KOPT-K1 (cell line): ENCODE measurements at regions not wholly inside any gene's neighbourhood (a gene's known extent, or its start where the extent isn't known, plus 50 kb on each side); places are given as distances from the start of the nearest gene placed in this dataset.

Experiments used
- H3K27ac ChIP-seq: fragments of 200-600 bp; sonication (generic); 2 replicates; pipeline ENCODE4 v1.5.1; 2016; ENCODE audit warnings: antibody characterized with exemption, mild to moderate bottlenecking, low read depth, low read length; ENCODE audit not compliant: poor library complexity, severe bottlenecking
- H3K36me3 ChIP-seq: fragments of 200-600 bp; sonication (generic); 2 replicates; pipeline ENCODE4 v1.5.1; 2017; ENCODE audit warnings: antibody characterized with exemption, mild to moderate bottlenecking, low read length, moderate library complexity; ENCODE audit not compliant: insufficient read depth
- H3K9me3 ChIP-seq: fragments of 200-600 bp; sonication (generic); 2 replicates; pipeline ENCODE4 v1.5.1; 2017; ENCODE audit warnings: antibody characterized with exemption, low read length, mild to moderate bottlenecking; ENCODE audit not compliant: insufficient read depth, poor library complexity, severe bottlenecking

DNA sequence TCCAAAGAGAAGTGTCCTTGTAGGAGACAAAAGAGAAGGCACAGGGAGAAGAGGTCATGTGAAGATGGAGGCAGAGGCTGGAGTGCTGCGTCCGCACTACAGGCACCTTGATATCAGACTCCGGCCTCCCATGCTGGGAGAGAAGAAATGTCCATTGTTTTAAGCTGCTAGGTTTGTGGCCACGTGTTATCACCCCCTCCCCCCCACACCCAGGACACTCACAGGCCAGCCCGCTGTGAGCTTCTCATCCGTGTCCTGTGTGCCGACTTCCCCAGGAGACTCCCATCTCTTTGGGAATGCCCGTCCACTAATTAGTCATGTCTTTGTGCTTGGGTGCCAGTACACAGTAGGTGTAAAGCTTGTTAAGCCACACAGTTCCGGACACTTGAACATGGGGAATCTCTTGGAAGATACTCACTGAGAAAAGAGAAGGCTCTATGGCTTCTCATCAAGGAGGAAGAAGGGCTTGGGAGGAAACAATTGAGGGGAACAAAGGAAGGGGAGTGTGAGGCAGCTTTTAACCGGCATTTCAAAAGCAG, 1234.7 kb downstream of the TBC1D22A start:
- no peak overlapping the region for H3K27ac ChIP-seq

GRCh38 chr22:47996446-47996857, 1234.0 kb downstream of the TBC1D22A start:
- Histone ChIP-seq H3K36me3 (no peaks in the 10 kb centered on the region), H3K9me3 (peaks cover 5% of the 10 kb centered on the region), H3K27ac (no peak overlapping the region)

More for the DNA sequence above, 1234.7 kb downstream of the TBC1D22A start:
- Histone ChIP-seq H3K9me3 (peaks cover 5% of the 10 kb centered on the region), H3K36me3 (no peaks in the 10 kb centered on the region)

DNA sequence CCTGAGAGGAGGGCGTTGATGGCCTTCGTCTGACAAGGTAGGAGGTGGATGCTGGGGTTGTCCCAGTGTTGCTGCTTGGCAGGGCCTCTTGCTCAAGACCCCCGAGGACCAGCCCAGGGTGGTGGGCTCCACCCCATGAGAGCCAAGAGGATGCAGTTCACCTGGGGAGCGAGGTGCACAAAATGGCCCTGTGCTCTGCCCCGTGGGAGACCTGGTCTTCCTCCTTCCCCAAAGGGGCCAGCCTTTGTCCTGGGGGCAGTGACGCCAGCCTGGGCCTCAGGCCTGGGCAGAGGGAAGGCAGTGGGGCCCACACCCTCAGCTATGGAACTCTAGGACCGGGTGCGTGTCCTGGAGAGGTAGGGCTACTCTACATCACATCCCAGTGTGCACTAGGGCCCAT, 1233.3 kb downstream of the TBC1D22A start:
- Histone ChIP-seq H3K27ac (no peak overlapping the region), H3K9me3 (peaks cover 5% of the 10 kb centered on the region), H3K36me3 (no peaks in the 10 kb centered on the region)

- Histone ChIP-seq H3K36me3 (no peaks in the 10 kb centered on the region), H3K9me3 (peaks cover 5% of the 10 kb centered on the region), H3K27ac (no peak overlapping the region)
Observed at GRCh38 chr22:47995264-47995627, 1232.8 kb downstream of the TBC1D22A start.

- Histone ChIP-seq H3K36me3 (no peaks in the 10 kb centered on the region), H3K9me3 (peaks cover 10% of the 10 kb centered on the region), H3K27ac (no peak overlapping the region)
Observed at GRCh38 chr22:47994601-47995263, 1232.3 kb downstream of the TBC1D22A start.

GRCh38 chr22:47994045-47994444, 1231.6 kb downstream of the TBC1D22A start:
- Histone ChIP-seq H3K9me3 (peaks cover 16% of the 10 kb centered on the region), H3K27ac (no peak overlapping the region)

GRCh38 chr22:47990481-47990880, 1228.0 kb downstream of the TBC1D22A start:
- Histone ChIP-seq H3K27ac (no peak overlapping the region), H3K36me3 (no peaks in the 10 kb centered on the region), H3K9me3 (peaks cover 31% of the 10 kb centered on the region)

More at GRCh38 chr22:47994045-47994444, 1231.6 kb downstream of the TBC1D22A start:
- H3K36me3 ChIP-seq, result no peaks in the 10 kb centered on the region

DNA sequence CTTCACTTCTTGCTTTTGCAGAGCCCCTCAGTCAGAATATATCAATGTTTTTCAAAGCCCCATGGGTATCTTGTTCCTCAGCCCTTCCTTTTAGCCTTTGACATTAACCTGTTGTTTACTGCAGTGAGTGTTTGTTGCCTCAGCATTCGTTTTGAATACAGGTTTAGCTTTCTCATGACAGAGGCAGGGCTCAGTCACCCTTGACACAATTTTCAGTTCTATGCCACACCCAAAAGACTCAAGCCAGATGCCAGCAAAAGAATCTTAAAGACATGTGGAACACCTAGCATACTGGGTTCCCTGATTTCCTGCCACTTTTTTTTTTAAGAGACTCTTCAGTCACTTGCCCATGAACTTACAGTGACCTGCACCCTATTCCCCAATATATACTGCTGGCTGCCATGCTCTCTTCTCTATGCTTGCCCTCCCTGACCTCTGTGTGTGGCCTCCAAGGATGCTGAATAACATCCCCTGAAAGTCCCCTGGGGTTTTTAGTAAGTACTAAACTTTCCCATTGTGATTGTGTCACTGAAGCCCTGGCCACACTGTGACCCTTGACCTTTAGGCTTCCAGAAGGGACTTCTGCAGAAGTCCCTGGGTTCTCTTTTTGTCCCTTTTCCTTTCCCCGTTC, 1225.5 kb downstream of the TBC1D22A start:
- H3K27ac ChIP-seq, result no peak overlapping the region
- H3K9me3 ChIP-seq, result peaks cover 26% of the 10 kb centered on the region
- no peaks in the 10 kb centered on the region for H3K36me3 ChIP-seq

GRCh38 chr22:47976219-47976618, 1213.8 kb downstream of the TBC1D22A start:
- Histone ChIP-seq H3K27ac (no peak overlapping the region), H3K9me3 (peaks cover 15% of the 10 kb centered on the region), H3K36me3 (no peaks in the 10 kb centered on the region)

GRCh38 chr22:47967831-47968230, 1205.4 kb downstream of the TBC1D22A start:
- H3K27ac ChIP-seq, result no peak overlapping the region
- no peaks in the 10 kb centered on the region for H3K9me3 ChIP-seq
- no peaks in the 10 kb centered on the region for H3K36me3 ChIP-seq

DNA sequence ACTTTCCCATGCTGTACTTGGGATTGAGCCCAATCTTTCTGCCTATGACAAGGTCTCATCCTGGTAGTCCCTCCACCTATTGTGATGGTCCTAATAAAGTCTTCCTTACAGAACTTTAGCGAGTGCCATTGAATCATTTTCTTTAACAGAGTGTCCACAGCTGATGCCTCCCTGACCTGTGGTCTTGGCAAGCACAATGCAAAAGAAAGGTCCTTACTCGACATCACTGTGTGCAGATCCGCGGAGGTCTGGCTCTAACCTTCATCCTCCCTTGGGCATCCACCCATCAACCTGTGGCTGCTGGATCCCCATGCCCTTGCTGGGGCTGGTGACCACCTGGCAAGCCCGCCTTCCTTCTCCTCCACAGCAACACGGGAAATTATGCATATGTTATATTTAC, 1203.9 kb downstream of the TBC1D22A start:
- Histone ChIP-seq H3K27ac (no peak overlapping the region), H3K36me3 (no peaks in the 10 kb centered on the region), H3K9me3 (no peaks in the 10 kb centered on the region)

DNA sequence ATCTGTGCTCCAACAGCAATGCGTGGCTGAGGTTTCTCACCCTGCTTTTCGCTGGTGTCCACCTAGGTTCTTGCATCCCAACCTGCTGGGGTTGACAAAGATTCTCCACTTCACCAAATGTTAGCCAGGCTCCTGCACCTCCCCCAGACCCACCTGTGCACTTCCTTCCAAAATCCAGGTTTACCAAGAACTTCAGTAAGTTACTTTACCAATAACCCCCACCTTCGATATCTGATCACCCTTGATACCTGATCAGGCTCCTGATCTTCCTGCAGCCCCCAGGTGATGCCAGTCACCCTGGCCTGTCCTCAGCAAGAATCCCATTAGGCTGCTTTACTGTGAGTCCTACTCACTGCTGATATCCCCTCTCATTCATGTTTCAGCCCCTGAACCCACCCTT, 1203.4 kb downstream of the TBC1D22A start:
- Histone ChIP-seq H3K36me3 (no peaks in the 10 kb centered on the region), H3K27ac (no peak overlapping the region), H3K9me3 (no peaks in the 10 kb centered on the region)

DNA sequence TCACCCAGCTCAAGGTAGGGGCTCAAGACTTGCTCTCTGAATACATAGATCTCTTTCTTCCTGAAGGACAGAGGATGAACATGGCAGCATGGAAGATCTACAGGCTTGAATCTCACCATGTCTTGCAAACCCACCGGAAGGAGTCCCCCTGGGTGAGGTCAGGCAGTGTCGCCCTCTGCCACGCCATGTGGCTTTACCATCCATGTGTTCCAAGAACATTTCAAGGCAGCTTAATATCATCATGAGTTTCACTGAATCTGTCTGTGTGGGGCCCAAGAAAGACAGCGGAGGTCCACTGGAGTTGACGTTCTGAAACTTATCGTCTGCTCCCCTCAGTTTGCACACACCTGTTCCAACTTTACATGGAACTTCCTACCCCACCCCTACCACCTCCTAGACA, 1202.6 kb downstream of the TBC1D22A start:
- no peaks in the 10 kb centered on the region for H3K9me3 ChIP-seq
- H3K27ac ChIP-seq, result no peak overlapping the region
- no peaks in the 10 kb centered on the region for H3K36me3 ChIP-seq

DNA sequence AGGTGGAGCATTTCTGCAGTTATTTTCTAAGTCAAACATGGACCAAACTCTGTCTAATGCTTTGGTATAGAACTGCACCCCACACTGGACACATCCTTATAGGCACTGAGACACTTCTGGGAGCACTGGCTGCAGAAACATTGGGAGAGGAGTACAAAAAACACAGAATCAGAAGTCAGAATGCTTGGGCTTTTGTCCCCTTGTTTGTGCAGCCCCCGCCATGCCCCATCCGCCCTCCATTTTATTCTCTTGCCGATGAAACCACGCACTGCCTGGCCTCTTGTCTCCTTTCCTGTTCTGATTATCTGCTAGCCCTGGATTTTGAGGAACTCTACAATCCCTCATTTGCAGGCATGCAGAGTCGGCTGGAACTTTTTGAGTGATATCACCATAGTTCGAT, 1201.2 kb downstream of the TBC1D22A start:
- Histone ChIP-seq H3K36me3 (no peaks in the 10 kb centered on the region), H3K9me3 (peaks cover 5% of the 10 kb centered on the region), H3K27ac (no peak overlapping the region)

DNA sequence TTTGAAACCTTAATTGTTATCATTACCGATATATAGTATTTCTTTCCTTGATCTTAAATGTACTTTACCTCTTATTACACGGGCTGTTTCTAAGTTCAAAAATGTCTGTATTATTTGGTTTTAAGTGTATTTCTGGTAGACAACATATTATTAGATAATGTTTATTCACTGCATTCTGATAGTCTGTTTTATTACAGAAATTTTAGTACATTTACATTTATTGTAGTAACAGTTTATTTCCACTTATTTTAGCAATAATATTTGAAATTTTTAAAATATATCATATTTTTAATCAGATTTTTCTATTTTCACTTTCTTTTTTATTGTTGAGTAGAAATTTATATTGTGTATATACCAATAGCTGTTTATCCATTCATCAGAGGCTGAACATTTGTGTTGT, 1195.2 kb downstream of the TBC1D22A start:
- no peaks in the 10 kb centered on the region for H3K36me3 ChIP-seq
- H3K9me3 ChIP-seq, result peaks cover 14% of the 10 kb centered on the region
- H3K27ac ChIP-seq, result no peak overlapping the region

- Histone ChIP-seq H3K9me3 (peaks cover 21% of the 10 kb centered on the region), H3K27ac (no peak overlapping the region), H3K36me3 (no peaks in the 10 kb centered on the region)
Observed at GRCh38 chr22:47954107-47954506, 1191.7 kb downstream of the TBC1D22A start.
